Memory B cell (primary cell): ENCODE measurements at regions not wholly inside any gene's neighbourhood (a gene's known extent, or its start where the extent isn't known, plus 50 kb on each side); places are given as distances from the start of the nearest gene placed in this dataset.

ENCODE experiments used
- ATAC-seq: fragments of 150-1000 bp; cut with Tn5 transposase; 2 replicates; pipeline ENCODE4 v1.10.0; 2021; ENCODE audit warnings: low read depth, mild to moderate bottlenecking, moderate library complexity
- DNase-seq, 2 donors: peaks; one replicate each; pipeline ENCODE4 v3.0.0; 2022; ENCODE audit warnings: low spot score in 2 of 2
- H3K27ac Mint-ChIP-seq: one replicate; pipeline ENCODE4 v1.8.0; 2022; ENCODE audit warnings: mild to moderate bottlenecking, moderate library complexity, mixed read lengths
- H3K27me3 Mint-ChIP-seq: one replicate; pipeline ENCODE4 v1.8.0; 2022; ENCODE audit warnings: mixed read lengths
- H3K36me3 Mint-ChIP-seq: one replicate; pipeline ENCODE4 v1.8.0; 2022; ENCODE audit warnings: mild to moderate bottlenecking, mixed read lengths
- H3K4me1 Mint-ChIP-seq: one replicate; pipeline ENCODE4 v1.8.0; 2022; ENCODE audit warnings: mixed read lengths
- H3K4me3 Mint-ChIP-seq: one replicate; pipeline ENCODE4 v1.8.0; 2022; ENCODE audit warnings: mild to moderate bottlenecking, moderate library complexity, mixed read lengths
- H3K9me3 Mint-ChIP-seq: one replicate; pipeline ENCODE4 v1.8.0; 2022; ENCODE audit warnings: mixed read lengths

GRCh38 chr11:116656011-116656410 lies 116.8 kb downstream of the BUD13 start:
- ATAC-seq (no peak), DNase-seq (no peak)
- Mint-ChIP-seq H3K36me3 (no peaks in the 10 kb centered on the region), H3K27me3 (peaks cover 31% of the 10 kb centered on the region), H3K9me3 (peaks cover 10% of the 10 kb centered on the region), H3K27ac (no peak overlapping the region), H3K4me3 (no peak overlapping the region), H3K4me1 (no peaks in the 10 kb centered on the region)

GRCh38 chr11:116654526-116654925 lies 118.3 kb downstream of the BUD13 start:
- H3K27me3 Mint-ChIP-seq = peaks cover 21% of the 10 kb centered on the region
- ATAC-seq (no peak), DNase-seq (no peak)
- no peaks in the 10 kb centered on the region for H3K4me1 Mint-ChIP-seq
- H3K9me3 Mint-ChIP-seq = peaks cover 10% of the 10 kb centered on the region
- H3K27ac Mint-ChIP-seq = no peak overlapping the region
- H3K4me3 Mint-ChIP-seq = no peak overlapping the region
- no peaks in the 10 kb centered on the region for H3K36me3 Mint-ChIP-seq

- ATAC-seq (no peak), DNase-seq (no peak)
- Mint-ChIP-seq H3K4me3 (no peak overlapping the region), H3K27ac (no peak overlapping the region), H3K4me1 (no peaks in the 10 kb centered on the region), H3K9me3 (peaks cover 10% of the 10 kb centered on the region), H3K36me3 (no peaks in the 10 kb centered on the region), H3K27me3 (peaks cover 14% of the 10 kb centered on the region)
Measured at GRCh38 chr11:116653206-116653605, 119.6 kb downstream of the BUD13 start.

GRCh38 chr11:116651737-116652237 lies 121.0 kb downstream of the BUD13 start:
- Mint-ChIP-seq H3K4me1 (no peaks in the 10 kb centered on the region), H3K4me3 (no peak overlapping the region), H3K9me3 (peaks cover 10% of the 10 kb centered on the region), H3K27me3 (peaks cover 16% of the 10 kb centered on the region), H3K27ac (no peak overlapping the region), H3K36me3 (no peaks in the 10 kb centered on the region)
- no peak for DNase-seq
- no peak for ATAC-seq

GRCh38 chr11:116651098-116651736 lies 121.6 kb downstream of the BUD13 start:
- ATAC-seq (no peak), DNase-seq (no peak)
- H3K27me3 Mint-ChIP-seq = peaks cover 16% of the 10 kb centered on the region
- no peak overlapping the region for H3K27ac Mint-ChIP-seq
- H3K9me3 Mint-ChIP-seq = peaks cover 9% of the 10 kb centered on the region
- H3K36me3 Mint-ChIP-seq = no peaks in the 10 kb centered on the region
- H3K4me3 Mint-ChIP-seq = no peak overlapping the region
- H3K4me1 Mint-ChIP-seq = no peaks in the 10 kb centered on the region

- ATAC-seq (no peak), DNase-seq (no peak)
- Mint-ChIP-seq H3K9me3 (peaks cover 5% of the 10 kb centered on the region), H3K27me3 (peaks cover 13% of the 10 kb centered on the region), H3K4me3 (no peak overlapping the region), H3K36me3 (no peaks in the 10 kb centered on the region), H3K4me1 (no peaks in the 10 kb centered on the region), H3K27ac (no peak overlapping the region)
Measured at GRCh38 chr11:116650052-116650451, 122.7 kb downstream of the BUD13 start.

GRCh38 chr11:116649268-116649667 lies 123.5 kb downstream of the BUD13 start:
- no peak for ATAC-seq
- Mint-ChIP-seq H3K4me1 (no peaks in the 10 kb centered on the region), H3K27me3 (peaks cover 10% of the 10 kb centered on the region), H3K4me3 (no peak overlapping the region), H3K36me3 (no peaks in the 10 kb centered on the region), H3K27ac (no peak overlapping the region), H3K9me3 (no peaks in the 10 kb centered on the region)
- no peak for DNase-seq

- DNase-seq (no peak), ATAC-seq (no peak)
- Mint-ChIP-seq H3K27ac (no peak overlapping the region), H3K9me3 (peaks cover 1% of the 10 kb centered on the region), H3K4me3 (no peak overlapping the region), H3K27me3 (peaks cover 13% of the 10 kb centered on the region), H3K36me3 (no peaks in the 10 kb centered on the region), H3K4me1 (no peaks in the 10 kb centered on the region)
Measured at GRCh38 chr11:116648247-116649174, 124.3 kb downstream of the BUD13 start.

GRCh38 chr11:116647305-116648080 lies 125.3 kb downstream of the BUD13 start:
- H3K36me3 Mint-ChIP-seq = no peaks in the 10 kb centered on the region
- H3K9me3 Mint-ChIP-seq = peaks cover 1% of the 10 kb centered on the region
- no peak overlapping the region for H3K4me3 Mint-ChIP-seq
- H3K27ac Mint-ChIP-seq = no peak overlapping the region
- H3K27me3 Mint-ChIP-seq = peaks cover 8% of the 10 kb centered on the region
- ATAC-seq (no peak), DNase-seq (no peak)
- H3K4me1 Mint-ChIP-seq = no peaks in the 10 kb centered on the region

- Mint-ChIP-seq H3K4me1 (no peaks in the 10 kb centered on the region), H3K27me3 (peaks cover 7% of the 10 kb centered on the region), H3K27ac (no peak overlapping the region), H3K4me3 (no peak overlapping the region), H3K9me3 (peaks cover 1% of the 10 kb centered on the region), H3K36me3 (no peaks in the 10 kb centered on the region)
- DNase-seq (no peak), ATAC-seq (no peak)
Measured at GRCh38 chr11:116646191-116646590, 126.6 kb downstream of the BUD13 start.

- ATAC-seq = no peak
- peaks cover 7% of the 10 kb centered on the region for H3K27me3 Mint-ChIP-seq
- no peak overlapping the region for H3K4me3 Mint-ChIP-seq
- H3K36me3 Mint-ChIP-seq = no peaks in the 10 kb centered on the region
- no peaks in the 10 kb centered on the region for H3K4me1 Mint-ChIP-seq
- H3K9me3 Mint-ChIP-seq = peaks cover 1% of the 10 kb centered on the region
- DNase-seq = no peak
- no peak overlapping the region for H3K27ac Mint-ChIP-seq
Measured at GRCh38 chr11:116644941-116645305, 127.9 kb downstream of the BUD13 start.

- H3K27ac Mint-ChIP-seq = no peak overlapping the region
- no peak overlapping the region for H3K4me3 Mint-ChIP-seq
- peaks cover 7% of the 10 kb centered on the region for H3K27me3 Mint-ChIP-seq
- ATAC-seq (no peak), DNase-seq (no peak)
- no peaks in the 10 kb centered on the region for H3K4me1 Mint-ChIP-seq
- peaks cover 1% of the 10 kb centered on the region for H3K9me3 Mint-ChIP-seq
- no peaks in the 10 kb centered on the region for H3K36me3 Mint-ChIP-seq
Measured at GRCh38 chr11:116644201-116644940, 128.4 kb downstream of the BUD13 start.

- H3K36me3 Mint-ChIP-seq = no peaks in the 10 kb centered on the region
- no peak for ATAC-seq
- H3K4me3 Mint-ChIP-seq = no peak overlapping the region
Measured at GRCh38 chr11:116643521-116643920, 129.3 kb downstream of the BUD13 start.

More at GRCh38 chr11:116643521-116643920, 129.3 kb downstream of the BUD13 start:
- Mint-ChIP-seq H3K9me3 (peaks cover 1% of the 10 kb centered on the region), H3K27ac (no peak overlapping the region), H3K4me1 (no peaks in the 10 kb centered on the region), H3K27me3 (peaks cover 7% of the 10 kb centered on the region)
- no peak for DNase-seq
